22Rv1 (cell line): ENCODE measurements at regions not wholly inside any gene's neighbourhood (a gene's known extent, or its start where the extent isn't known, plus 50 kb on each side); places are given as distances from the start of the nearest gene placed in this dataset.

Experiments
- ZFX ChIP-seq: fragments of 450-650 bp; IDR thresholded peaks from 2 replicates; pipeline ENCODE4 v1.6.1; 2017; ENCODE audit warnings: antibody characterized with exemption, borderline replicate concordance
- TF ChIP-seq, protein P1 (sequence below): fragments of 450-650 bp; IDR thresholded peaks from 2 replicates; pipeline ENCODE4 v1.5.1; 2017; ENCODE audit warnings: mild to moderate bottlenecking

DNA sequence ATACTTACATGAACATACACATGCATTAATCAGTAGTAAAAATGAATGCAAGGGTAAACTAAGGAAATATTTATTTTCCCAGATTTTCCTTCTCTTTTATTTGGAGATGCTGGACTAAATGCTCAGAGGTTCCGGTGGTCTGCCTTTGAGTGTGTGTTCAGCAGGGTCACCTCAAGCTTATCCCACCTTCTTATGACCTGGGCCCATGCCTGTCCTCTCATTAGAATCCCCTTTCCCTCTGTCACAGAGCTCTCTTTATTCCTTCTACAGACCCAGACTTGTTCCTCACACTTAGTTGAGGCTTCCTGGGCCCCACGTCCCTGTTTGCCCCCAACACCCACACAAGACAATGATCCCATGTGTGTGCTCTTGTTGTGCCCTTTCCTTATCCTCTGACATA, 61.6 kb upstream of the TOP3B start:
- TF ChIP-seq, protein P1, sequence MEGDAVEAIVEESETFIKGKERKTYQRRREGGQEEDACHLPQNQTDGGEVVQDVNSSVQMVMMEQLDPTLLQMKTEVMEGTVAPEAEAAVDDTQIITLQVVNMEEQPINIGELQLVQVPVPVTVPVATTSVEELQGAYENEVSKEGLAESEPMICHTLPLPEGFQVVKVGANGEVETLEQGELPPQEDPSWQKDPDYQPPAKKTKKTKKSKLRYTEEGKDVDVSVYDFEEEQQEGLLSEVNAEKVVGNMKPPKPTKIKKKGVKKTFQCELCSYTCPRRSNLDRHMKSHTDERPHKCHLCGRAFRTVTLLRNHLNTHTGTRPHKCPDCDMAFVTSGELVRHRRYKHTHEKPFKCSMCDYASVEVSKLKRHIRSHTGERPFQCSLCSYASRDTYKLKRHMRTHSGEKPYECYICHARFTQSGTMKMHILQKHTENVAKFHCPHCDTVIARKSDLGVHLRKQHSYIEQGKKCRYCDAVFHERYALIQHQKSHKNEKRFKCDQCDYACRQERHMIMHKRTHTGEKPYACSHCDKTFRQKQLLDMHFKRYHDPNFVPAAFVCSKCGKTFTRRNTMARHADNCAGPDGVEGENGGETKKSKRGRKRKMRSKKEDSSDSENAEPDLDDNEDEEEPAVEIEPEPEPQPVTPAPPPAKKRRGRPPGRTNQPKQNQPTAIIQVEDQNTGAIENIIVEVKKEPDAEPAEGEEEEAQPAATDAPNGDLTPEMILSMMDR: no peak
- TF ChIP-seq ZFX: no peak
